Esophagus squamous epithelium (tissue), 5 donors: ENCODE measurements at regions not wholly inside any gene's neighbourhood (a gene's known extent, or its start where the extent isn't known, plus 50 kb on each side); places are given as distances from the start of the nearest gene placed in this dataset.

ENCODE experiments used
- DNase-seq: peaks from one replicate; lab custom pipeline; 2025; lab: John Stamatoyannopoulos, UW
- H3K27ac ChIP-seq, 4 donors: fragments of 200-600 bp; sonication (generic); one replicate each; pipeline ENCODE4 v1.5.1; 2016 to 2019; ENCODE audit warnings: mild to moderate bottlenecking in 1 of 4
- H3K27me3 ChIP-seq, 4 donors: fragments of 200-600 bp; sonication (generic); 1 replicate in 3 of 4; 2 replicates in 1 of 4; pipeline versions ENCODE4 v1.5.1 to v1.6.0; 2017 to 2021; ENCODE audit warnings: antibody characterized with exemption in 1 of 4
- H3K36me3 ChIP-seq, 3 donors: fragments of 200-600 bp; sonication (generic); one replicate each; pipeline ENCODE4 v1.5.1; 2016 to 2019
- H3K4me1 ChIP-seq, 3 donors: fragments of 200-600 bp; sonication (generic); one replicate each; pipeline ENCODE4 v1.5.1; 2017 to 2019
- H3K4me3 ChIP-seq, 4 donors: fragments of 200-600 bp; sonication (generic); 1 replicate in 3 of 4; 2 replicates in 1 of 4; pipeline ENCODE4 v1.5.1; 2016 to 2019; ENCODE audit warnings: mild to moderate bottlenecking in 2 of 4, moderate library complexity in 1 of 4
- H3K9me3 ChIP-seq, 3 donors: fragments of 200-600 bp; sonication (generic); one replicate each; pipeline ENCODE4 v1.5.1; 2016 to 2019
- POLR2A ChIP-seq, 4 donors: fragments of 450-650 bp; IDR thresholded peaks; one replicate each; pipeline ENCODE4 v1.6.1; 2017; ENCODE audit warnings: antibody characterized with exemption in 4 of 4, mild to moderate bottlenecking in 4 of 4, moderate library complexity in 3 of 4
- WGBS, 2 donors: methylation state at CpG; one replicate each; pipeline ENCODE4 v1.1.5; 2018; 5-methylcytosine and 5-hydroxymethylcytosine counted together
- intact Hi-C: fragments of 100-400 bp; cut with DNase I; formaldehyde crosslinking; loops from one replicate; pipeline ENCODE4 v1.15.0; 2022
- TF ChIP-seq, protein P1 (sequence below), 6 experiments: fragments of 450-650 bp in 4 of 6; fragments of 200-600 bp in 2 of 6; sonication (generic) in 2 of 6; IDR thresholded peaks; one replicate each; pipeline ENCODE4 v1.5.1; 2016 to 2019; ENCODE audit warnings: antibody characterized with exemption in 6 of 6, mild to moderate bottlenecking in 4 of 6, moderate library complexity in 4 of 6
- donor health status: DM: yes; HTN: yes; CAD: no.

DNA sequence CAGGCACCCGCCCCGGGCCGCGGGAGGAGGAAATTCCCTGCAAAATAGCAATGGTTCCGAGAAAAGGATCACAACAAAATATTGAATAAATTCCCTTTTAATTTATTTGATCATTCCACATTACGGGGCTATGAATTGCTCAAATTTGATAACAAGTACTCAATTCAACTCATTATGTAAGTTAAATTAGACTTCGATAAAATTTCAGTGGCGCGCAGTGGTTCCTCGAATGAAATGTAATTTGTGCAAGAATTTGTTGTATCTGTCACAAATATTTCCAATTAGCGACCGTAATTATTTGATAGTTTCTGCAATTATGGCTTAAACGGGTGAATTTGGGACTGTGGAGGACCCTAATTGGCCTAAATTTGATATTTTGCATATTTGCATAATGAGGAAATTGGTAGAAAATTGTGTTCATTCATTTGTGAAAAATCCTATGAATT, 76.0 kb upstream of the TBCA start:
- TF ChIP-seq, protein P1, sequence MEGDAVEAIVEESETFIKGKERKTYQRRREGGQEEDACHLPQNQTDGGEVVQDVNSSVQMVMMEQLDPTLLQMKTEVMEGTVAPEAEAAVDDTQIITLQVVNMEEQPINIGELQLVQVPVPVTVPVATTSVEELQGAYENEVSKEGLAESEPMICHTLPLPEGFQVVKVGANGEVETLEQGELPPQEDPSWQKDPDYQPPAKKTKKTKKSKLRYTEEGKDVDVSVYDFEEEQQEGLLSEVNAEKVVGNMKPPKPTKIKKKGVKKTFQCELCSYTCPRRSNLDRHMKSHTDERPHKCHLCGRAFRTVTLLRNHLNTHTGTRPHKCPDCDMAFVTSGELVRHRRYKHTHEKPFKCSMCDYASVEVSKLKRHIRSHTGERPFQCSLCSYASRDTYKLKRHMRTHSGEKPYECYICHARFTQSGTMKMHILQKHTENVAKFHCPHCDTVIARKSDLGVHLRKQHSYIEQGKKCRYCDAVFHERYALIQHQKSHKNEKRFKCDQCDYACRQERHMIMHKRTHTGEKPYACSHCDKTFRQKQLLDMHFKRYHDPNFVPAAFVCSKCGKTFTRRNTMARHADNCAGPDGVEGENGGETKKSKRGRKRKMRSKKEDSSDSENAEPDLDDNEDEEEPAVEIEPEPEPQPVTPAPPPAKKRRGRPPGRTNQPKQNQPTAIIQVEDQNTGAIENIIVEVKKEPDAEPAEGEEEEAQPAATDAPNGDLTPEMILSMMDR (IDR thresholded peaks at IDR 0.05): no peak
- TF ChIP-seq POLR2A (IDR thresholded peaks at IDR 0.05): no peak
- intact Hi-C loops: no loop called here
- no peaks in the 10 kb centered on the region for H3K9me3 ChIP-seq
- peak overlapping the region in 1 of 4 donors; percentile 26 for H3K27ac ChIP-seq
- peak overlapping the region; percentile 31 to 70 (median 54) for H3K4me3 ChIP-seq
- DNase-seq: no peak
- peaks cover 0 to 24% (median 8%) of the 10 kb centered on the region in 3 donors for H3K4me1 ChIP-seq
- peaks cover 0 to 65% (median 0%) of the 10 kb centered on the region in 4 donors for H3K27me3 ChIP-seq
- 2% methylated on average over 13 of the region's 13 CpGs for WGBS, 2 donors
- no peaks in the 10 kb centered on the region for H3K36me3 ChIP-seq

DNA sequence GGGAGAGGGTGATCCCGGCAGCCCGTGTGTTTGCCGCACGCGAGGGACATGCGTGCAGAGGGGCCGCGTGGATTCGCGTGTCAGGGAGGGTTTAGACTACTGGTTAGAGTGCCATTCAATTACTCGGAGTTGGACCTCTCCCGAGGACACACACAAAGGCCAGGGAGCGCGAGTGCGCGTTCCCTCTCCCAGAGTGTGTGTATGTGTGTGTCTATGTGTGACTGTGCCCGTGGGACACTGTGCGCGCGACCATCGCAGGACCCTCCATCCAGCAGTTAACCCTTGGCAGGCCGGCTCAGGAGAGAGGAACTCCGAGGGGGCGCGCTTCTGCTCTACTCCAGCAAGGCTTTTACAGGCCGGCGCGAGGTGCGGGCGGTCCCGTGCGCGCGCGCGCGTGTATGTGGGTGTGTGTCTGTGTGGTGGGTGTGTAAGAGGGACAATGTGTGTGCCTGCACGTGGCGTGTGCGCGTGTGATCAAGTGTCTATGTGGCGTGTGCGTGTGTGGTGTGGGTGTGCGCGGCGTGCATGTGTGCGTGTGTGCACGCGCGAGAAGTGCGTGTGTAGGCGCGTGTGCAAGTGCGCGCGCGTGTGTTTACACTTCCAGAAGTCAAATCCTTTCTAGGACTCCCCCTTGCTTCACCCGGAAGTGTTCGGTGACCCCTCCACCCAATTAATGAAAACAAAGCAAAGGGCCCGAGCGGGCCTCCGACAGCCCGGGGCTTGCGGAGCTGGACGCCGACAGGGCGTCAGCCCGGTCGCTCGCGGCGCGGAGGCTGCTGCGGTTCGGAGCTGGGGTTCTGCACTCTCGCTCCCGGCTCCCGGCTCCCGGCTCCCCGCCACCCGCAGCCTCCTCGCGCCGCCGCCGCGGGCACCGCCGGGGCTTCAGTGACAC, 75.3 kb upstream of the TBCA start:
- intact Hi-C loops: no loop called here
- H3K27ac ChIP-seq: peak overlapping the region in 3 of 4 donors; percentile 16 to 26 (median 25)
- no peaks in the 10 kb centered on the region for H3K36me3 ChIP-seq
- H3K9me3 ChIP-seq: no peaks in the 10 kb centered on the region
- peaks cover 0 to 70% (median 0%) of the 10 kb centered on the region in 4 donors for H3K27me3 ChIP-seq
- peaks cover 0 to 24% (median 8%) of the 10 kb centered on the region in 3 donors for H3K4me1 ChIP-seq
- no peak for DNase-seq
- peak overlapping the region; percentile 31 to 70 (median 54) for H3K4me3 ChIP-seq
- WGBS, 2 donors: 5 to 24% methylated on average over 39 to 43 of the region's 89 CpGs
- TF ChIP-seq, protein P1 (IDR thresholded peaks at IDR 0.05): no peak
- no peak for TF ChIP-seq POLR2A (IDR thresholded peaks at IDR 0.05)

DNA sequence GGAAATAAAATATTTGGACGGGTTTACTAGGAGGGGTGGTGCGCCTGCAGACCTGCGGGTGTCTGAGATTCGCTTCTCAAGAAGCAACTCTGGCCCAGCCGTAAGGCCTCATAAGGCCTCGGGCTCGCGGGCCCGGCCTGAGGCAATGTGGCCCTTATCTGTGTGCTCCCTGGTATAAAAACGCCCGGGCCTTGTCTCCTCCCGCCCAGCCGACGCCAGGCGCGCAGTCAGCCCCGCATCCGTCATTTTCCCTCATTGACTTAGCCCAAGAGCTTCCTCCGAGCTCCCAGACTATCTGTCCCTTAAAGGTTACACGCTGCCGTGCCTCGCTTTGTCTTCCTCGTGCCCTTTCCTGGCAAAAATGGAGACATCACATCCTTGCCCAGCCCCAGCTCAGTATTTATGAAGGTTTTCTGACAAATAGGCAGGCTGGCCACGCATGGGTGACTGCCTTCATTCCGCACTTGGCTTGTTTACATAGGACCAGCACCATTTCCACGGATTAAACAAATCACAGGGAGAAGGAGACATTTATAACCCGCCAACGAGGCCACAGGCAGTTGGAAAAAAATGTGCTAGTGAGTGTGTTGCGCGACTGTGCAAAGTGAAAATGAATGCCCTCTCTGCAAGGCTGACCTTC, 74.5 kb upstream of the TBCA start:
- Histone ChIP-seq H3K36me3 (no peaks in the 10 kb centered on the region), H3K4me1 (peaks cover 0 to 24% (median 8%) of the 10 kb centered on the region in 3 donors), H3K27ac (peak overlapping the region in 1 of 4 donors; percentile 26), H3K4me3 (peak overlapping the region; percentile 31 to 70 (median 54)), H3K9me3 (no peaks in the 10 kb centered on the region), H3K27me3 (peaks cover 0 to 66% (median 0%) of the 10 kb centered on the region in 4 donors)
- no peak for DNase-seq
- 80 to 81% methylated on average over 30 of the region's 30 CpGs for WGBS, 2 donors
- TF ChIP-seq POLR2A (IDR thresholded peaks at IDR 0.05): no peak
- TF ChIP-seq, protein P1 (IDR thresholded peaks at IDR 0.05): no peak
- intact Hi-C loops: no loop called here

DNA sequence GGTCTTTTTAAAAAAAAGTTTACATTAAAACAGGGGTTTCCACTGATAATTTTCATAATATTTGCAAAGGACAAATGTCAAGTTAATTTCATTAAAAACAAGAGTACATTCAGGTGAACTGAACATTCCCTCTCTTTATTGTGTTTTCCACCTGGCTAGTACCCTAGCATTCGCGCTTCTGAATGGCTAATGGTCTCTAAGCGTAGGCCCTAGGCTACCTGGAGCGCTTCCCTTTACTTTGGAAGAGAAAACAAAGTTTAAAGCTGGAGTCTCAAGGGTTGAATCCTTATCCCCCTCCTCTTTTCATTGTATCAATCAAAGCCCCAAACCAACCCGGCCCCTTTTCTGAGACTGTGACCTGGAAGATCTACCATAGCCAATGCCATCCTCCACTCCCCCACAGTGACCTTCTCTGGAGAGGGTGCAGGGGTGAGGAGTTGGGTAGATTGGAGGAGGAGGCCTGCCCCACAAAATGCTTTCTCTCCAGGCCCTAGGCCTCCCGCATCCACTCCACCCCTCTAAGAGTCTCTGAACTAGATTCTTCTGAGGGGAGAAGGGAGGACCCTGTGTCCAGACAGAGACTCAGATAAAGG, 73.3 kb upstream of the TBCA start:
- intact Hi-C loops: no loop called here

More for the DNA sequence above, 73.3 kb upstream of the TBCA start:
- Histone ChIP-seq H3K4me1 (peaks cover 3 to 32% (median 8%) of the 10 kb centered on the region in 3 donors), H3K4me3 (no peak overlapping the region), H3K27me3 (peaks cover 0 to 66% (median 0%) of the 10 kb centered on the region in 4 donors), H3K9me3 (no peaks in the 10 kb centered on the region), H3K27ac (no peak overlapping the region), H3K36me3 (no peaks in the 10 kb centered on the region)
- no peak for DNase-seq
- TF ChIP-seq, protein P1 (IDR thresholded peaks at IDR 0.05): no peak
- TF ChIP-seq POLR2A (IDR thresholded peaks at IDR 0.05): no peak
- 88 to 94% methylated on average over 5 to 6 of the region's 6 CpGs for WGBS, 2 donors
